Lung (tissue), 11 donors: ENCODE measurements at regions not wholly inside any gene's neighbourhood (a gene's known extent, or its start where the extent isn't known, plus 50 kb on each side); places are given as distances from the start of the nearest gene placed in this dataset.
"Not testable (repeated sequence)": the region's sequence is repeated elsewhere in the genome, so short reads cannot be mapped to it uniquely, and the experiment has no call there.

Experiments
- ATAC-seq: fragments of 200-7000 bp; cut with Tn5 transposase; one replicate; pipeline ENCODE4 v1.9.1; 2020; ENCODE audit warnings: moderate number of reproducible peaks; ENCODE audit not compliant: insufficient read depth, low FRiP score
- DNase-seq, 3 donors: peaks; one replicate each; pipeline ENCODE4 v3.0.0-alpha.2; 2013 to 2017
- H3K27ac ChIP-seq, 2 donors: one replicate each; pipeline ENCODE4 v1.5.1; 2013; ENCODE audit warnings: mild to moderate bottlenecking in 2 of 2, moderate library complexity in 2 of 2, control low read depth in 1 of 2, inconsistent platforms in 1 of 2, low read depth in 1 of 2, low read length in 1 of 2
- H3K27me3 ChIP-seq, 3 donors: one replicate each; pipeline ENCODE4 v1.5.1; 2013; ENCODE audit warnings: low read length in 2 of 3; ENCODE audit not compliant: control insufficient read depth in 3 of 3, insufficient read depth in 3 of 3
- H3K36me3 ChIP-seq, 4 donors: one replicate each; pipeline ENCODE4 v1.5.1; 2013; ENCODE audit warnings: low read length in 4 of 4, mild to moderate bottlenecking in 1 of 4, moderate library complexity in 1 of 4; ENCODE audit not compliant: control insufficient read depth in 4 of 4, insufficient read depth in 4 of 4
- H3K4me1 ChIP-seq, 5 donors: one replicate each; pipeline ENCODE4 v1.5.1; 2013; ENCODE audit warnings: low read length in 5 of 5, mild to moderate bottlenecking in 2 of 5, moderate library complexity in 1 of 5; ENCODE audit not compliant: control insufficient read depth in 5 of 5, insufficient read depth in 5 of 5
- H3K4me3 ChIP-seq: one replicate; pipeline ENCODE4 v1.5.1; 2013; ENCODE audit warnings: mild to moderate bottlenecking, control low read depth, moderate library complexity
- H3K9ac ChIP-seq, 2 donors: one replicate each; pipeline ENCODE4 v1.5.1; 2013; ENCODE audit warnings: low read length in 2 of 2, control low read depth in 1 of 2; ENCODE audit not compliant: insufficient read depth in 1 of 2
- H3K9me3 ChIP-seq, 4 donors: one replicate each; pipeline ENCODE4 v1.5.1; 2013; ENCODE audit warnings: low read length in 3 of 4, mild to moderate bottlenecking in 1 of 4, moderate library complexity in 1 of 4; ENCODE audit not compliant: control insufficient read depth in 4 of 4, insufficient read depth in 3 of 4
- CTCF ChIP-seq: IDR thresholded peaks from 2 replicates; pipeline ENCODE4 v1.5.1; 2012; ENCODE audit warnings: mild to moderate bottlenecking; ENCODE audit errors: control extremely low read depth, extremely low read depth
- WGBS, 2 donors: extraction: QIAGEN DNeasy Blood & Tissue Kit; methylation state at CpG; one replicate each; pipeline ENCODE4 v1.1.7; 2013; 5-methylcytosine and 5-hydroxymethylcytosine counted together
- donor health status: control.
- donor health status: control.
- donor health status: Bipolar disorder and iron deficiency.
- donor health status: healthy.
- donor health status: DM: yes; HTN: yes; CAD: no.

- peaks cover 0 to 2% (median 0%) of the 10 kb centered on the region in 5 donors for H3K4me1 ChIP-seq
- H3K27ac ChIP-seq = no peak overlapping the region
- H3K27me3 ChIP-seq = peaks cover 0 to 3% (median 0%) of the 10 kb centered on the region in 3 donors
- ATAC-seq (no peak), DNase-seq (no peak)
- WGBS, 2 donors = 80 to 81% methylated on average over 3 of the region's 3 CpGs
- no peak for TF ChIP-seq CTCF
- H3K4me3 ChIP-seq = no peak overlapping the region
- H3K9me3 ChIP-seq = no peaks in the 10 kb centered on the region
- no peaks in the 10 kb centered on the region for H3K36me3 ChIP-seq
- no peak overlapping the region for H3K9ac ChIP-seq
These were observed 76.8 kb upstream of the ZNF281 start for GRCh38 chr1:200486634-200487033.

- ATAC-seq = not testable (repeated sequence)
These were observed 74.7 kb upstream of the ZNF281 start for GRCh38 chr1:200484438-200484946.

GRCh38 chr1:200483491-200484143 lies 73.8 kb upstream of the ZNF281 start:
- DNase-seq (peak in 1 of 3 donors; percentile 31), ATAC-seq (peak; percentile 83)
- H3K4me3 ChIP-seq = no peak overlapping the region
- H3K27ac ChIP-seq = peak overlapping the region in 1 of 2 donors; percentile 52
- no peak for TF ChIP-seq CTCF
- H3K36me3 ChIP-seq = no peaks in the 10 kb centered on the region
- H3K4me1 ChIP-seq = peaks cover 0 to 2% (median 0%) of the 10 kb centered on the region in 5 donors
- WGBS, 2 donors = 33 to 44% methylated on average over 5 of the region's 5 CpGs
- H3K9me3 ChIP-seq = peaks cover 0 to 4% (median 0%) of the 10 kb centered on the region in 4 donors
- H3K27me3 ChIP-seq = no peaks in the 10 kb centered on the region
- H3K9ac ChIP-seq = no peak overlapping the region

More at GRCh38 chr1:200484438-200484946, 74.7 kb upstream of the ZNF281 start:
- WGBS, 2 donors = 89 to 93% methylated on average over 7 of the region's 7 CpGs
- not testable (repeated sequence) for H3K27me3 ChIP-seq, DNase-seq, H3K27ac ChIP-seq, H3K9ac ChIP-seq, H3K4me1 ChIP-seq, H3K9me3 ChIP-seq, H3K4me3 ChIP-seq, H3K36me3 ChIP-seq

- Histone ChIP-seq H3K9ac (no peak overlapping the region), H3K4me3 (no peak overlapping the region), H3K9me3 (peaks cover 0 to 4% (median 0%) of the 10 kb centered on the region in 4 donors), H3K36me3 (no peaks in the 10 kb centered on the region), H3K27ac (no peak overlapping the region), H3K4me1 (no peaks in the 10 kb centered on the region), H3K27me3 (no peaks in the 10 kb centered on the region)
- 93 to 94% methylated on average over 7 of the region's 7 CpGs for WGBS, 2 donors
- ATAC-seq (no peak), DNase-seq (no peak)
- no peak for TF ChIP-seq CTCF
These were observed 71.1 kb upstream of the ZNF281 start for GRCh38 chr1:200480964-200481363.
